ENCODE measurements at regions not wholly inside any gene's neighbourhood (a gene's known extent, or its start where the extent isn't known, plus 50 kb on each side); places are given as distances from the start of the nearest gene placed in this dataset.
A peak's percentile ranks its signal among the peaks of the same experiment; 100 is the strongest.

DNA sequence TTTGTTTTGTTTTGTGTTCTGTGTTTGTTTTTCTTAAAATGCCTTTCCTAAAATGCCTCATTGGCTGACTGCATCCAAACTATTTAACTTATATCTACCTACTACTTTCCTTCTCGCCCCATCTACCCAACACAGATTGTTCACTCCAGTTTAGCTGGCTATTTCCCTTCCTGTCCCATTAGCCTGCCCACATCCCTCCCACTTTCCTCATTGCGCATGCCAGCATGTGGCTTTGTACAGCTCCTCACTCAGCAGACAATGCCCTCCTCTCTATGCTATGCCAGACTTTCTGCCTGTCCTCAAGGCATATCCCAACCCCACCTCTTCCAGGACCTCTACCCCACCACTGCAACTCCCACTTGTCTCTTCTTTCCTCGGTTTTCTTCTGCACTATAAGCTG lies 94.7 kb upstream of the C1orf21 start:
- H3K27me3 Mint-ChIP-seq, result peaks cover 6% of the 10 kb centered on the region
- H3K4me3 Mint-ChIP-seq, result peak overlapping the region in 1 of 4 donors; percentile 9
- H3K9me3 Mint-ChIP-seq, result peaks cover 3 to 18% (median 6%) of the 10 kb centered on the region in 3 donors
- H3K36me3 Mint-ChIP-seq, result no peaks in the 10 kb centered on the region
- H3K27ac Mint-ChIP-seq, result no peak overlapping the region
- no peaks in the 10 kb centered on the region for H3K4me1 Mint-ChIP-seq

DNA sequence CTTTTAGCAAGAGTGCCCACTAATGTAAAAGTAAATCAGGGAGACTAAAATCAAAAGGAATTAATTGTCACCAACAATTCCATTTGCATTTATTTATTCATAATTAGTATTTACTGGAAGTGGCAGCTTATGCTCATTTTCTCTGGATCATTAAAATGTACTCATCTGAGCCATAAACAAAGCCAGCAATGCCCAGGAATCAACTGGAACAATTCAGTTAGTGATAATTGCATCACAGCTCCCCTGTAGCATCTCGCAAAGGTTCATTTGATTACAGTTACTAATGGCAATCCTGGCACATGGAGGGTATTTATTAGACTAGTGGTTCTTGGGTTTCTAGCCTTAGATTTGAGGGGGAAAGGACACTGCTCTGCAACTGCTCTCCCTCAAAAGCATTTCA lies 92.7 kb upstream of the C1orf21 start:
- H3K4me3 Mint-ChIP-seq, result no peak overlapping the region
- no peaks in the 10 kb centered on the region for H3K36me3 Mint-ChIP-seq
- H3K27me3 Mint-ChIP-seq, result peaks cover 10% of the 10 kb centered on the region
- H3K27ac Mint-ChIP-seq, result no peak overlapping the region
- H3K4me1 Mint-ChIP-seq, result no peaks in the 10 kb centered on the region
- H3K9me3 Mint-ChIP-seq, result peaks cover 3 to 18% (median 6%) of the 10 kb centered on the region in 3 donors

- Mint-ChIP-seq H3K9me3 (peaks cover 3 to 7% (median 4%) of the 10 kb centered on the region in 3 donors), H3K4me3 (no peak overlapping the region), H3K36me3 (no peaks in the 10 kb centered on the region), H3K4me1 (no peaks in the 10 kb centered on the region), H3K27ac (no peak overlapping the region), H3K27me3 (peaks cover 10% of the 10 kb centered on the region)
Observed at GRCh38 chr1:184296466-184297243, 90.2 kb upstream of the C1orf21 start.

- peaks cover 0 to under 1% (median 0%) of the 10 kb centered on the region in 3 donors for H3K4me1 Mint-ChIP-seq
- no peaks in the 10 kb centered on the region for H3K36me3 Mint-ChIP-seq
Observed at GRCh38 chr1:184297244-184297750, 89.5 kb upstream of the C1orf21 start.

DNA sequence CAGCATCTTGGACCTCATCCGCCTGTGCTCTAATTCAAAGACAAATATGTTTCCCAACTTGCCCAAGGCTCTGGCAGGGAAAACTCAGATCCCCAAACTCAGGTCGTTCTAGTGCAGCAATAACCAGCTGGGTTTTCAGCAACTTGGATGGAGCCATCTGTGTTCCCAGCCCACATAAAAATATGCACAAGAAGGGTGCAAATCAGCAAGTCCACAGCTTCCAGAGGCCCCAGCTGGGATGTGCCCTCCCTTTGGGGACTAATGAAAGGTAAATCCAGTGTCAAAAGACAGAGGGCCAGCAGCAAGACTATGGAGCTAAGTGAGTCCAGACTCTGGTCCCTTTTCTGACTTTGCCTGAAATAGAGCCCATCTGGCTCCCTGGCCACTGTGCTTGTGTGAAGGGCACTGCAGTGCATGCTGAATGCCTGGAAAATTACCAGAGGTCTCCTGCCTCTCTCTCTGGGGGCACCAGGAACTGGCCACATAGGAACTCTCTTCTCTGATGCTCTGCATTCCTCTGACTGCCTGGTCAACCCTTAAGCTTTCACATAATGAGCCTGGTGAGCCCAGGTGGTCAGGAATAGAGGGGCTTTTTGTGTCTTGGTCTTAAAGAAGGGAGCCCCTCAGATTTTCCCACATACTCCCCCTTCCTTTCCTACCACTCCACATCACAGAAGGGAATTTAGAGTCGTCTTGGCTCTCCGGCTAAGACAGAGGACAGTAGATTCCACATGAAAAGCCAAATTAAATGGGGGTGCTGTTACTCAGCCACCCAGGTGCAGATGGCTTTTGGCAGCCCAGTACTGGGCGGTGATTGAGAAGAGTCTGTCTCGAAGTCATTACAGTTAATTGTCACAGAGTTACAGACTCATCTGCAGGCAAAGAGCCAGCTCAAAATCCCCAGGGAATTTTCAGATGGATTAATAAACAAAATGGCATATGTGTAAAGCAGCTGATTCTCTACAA lies 88.1 kb upstream of the C1orf21 start:
- H3K4me3 Mint-ChIP-seq, result no peak overlapping the region
- no peaks in the 10 kb centered on the region for H3K36me3 Mint-ChIP-seq
- peaks cover 10% of the 10 kb centered on the region for H3K27me3 Mint-ChIP-seq
- H3K27ac Mint-ChIP-seq, result no peak overlapping the region
- peaks cover under 1 to 9% (median 1%) of the 10 kb centered on the region in 3 donors for H3K9me3 Mint-ChIP-seq
- peaks cover 0 to 6% (median 5%) of the 10 kb centered on the region in 3 donors for H3K4me1 Mint-ChIP-seq

More at GRCh38 chr1:184297244-184297750, 89.5 kb upstream of the C1orf21 start:
- Mint-ChIP-seq H3K9me3 (peaks cover 2 to 3% (median 2%) of the 10 kb centered on the region in 3 donors), H3K27ac (no peak overlapping the region), H3K4me3 (no peak overlapping the region), H3K27me3 (peaks cover 10% of the 10 kb centered on the region)

DNA sequence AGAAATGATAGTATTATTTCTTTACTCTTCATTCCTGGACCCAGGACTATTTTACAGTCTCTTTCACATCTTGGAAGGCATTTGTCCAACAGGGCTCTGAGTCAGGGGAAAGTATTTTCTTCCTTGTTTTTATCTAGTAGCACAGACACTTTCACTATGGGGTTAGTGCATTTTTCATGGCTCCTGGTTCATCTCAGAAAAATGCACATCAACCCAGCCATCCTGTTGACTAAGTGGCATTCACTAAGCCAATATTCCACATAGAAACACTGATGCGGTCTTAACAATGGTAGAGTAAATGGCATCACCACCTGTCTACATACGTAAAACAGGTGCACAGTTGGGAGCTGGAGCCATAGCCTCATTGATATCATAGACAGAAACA lies 87.4 kb upstream of the C1orf21 start:
- Mint-ChIP-seq H3K4me3 (no peak overlapping the region), H3K27me3 (peaks cover 10% of the 10 kb centered on the region), H3K27ac (no peak overlapping the region), H3K36me3 (no peaks in the 10 kb centered on the region), H3K9me3 (peaks cover under 1 to 13% (median 4%) of the 10 kb centered on the region in 3 donors), H3K4me1 (peaks cover 0 to 6% (median 5%) of the 10 kb centered on the region in 3 donors)

- H3K9me3 Mint-ChIP-seq, result peaks cover 0 to 13% (median 4%) of the 10 kb centered on the region in 3 donors
- no peaks in the 10 kb centered on the region for H3K36me3 Mint-ChIP-seq
- H3K4me3 Mint-ChIP-seq, result no peak overlapping the region
- H3K27me3 Mint-ChIP-seq, result peaks cover 10% of the 10 kb centered on the region
- peaks cover 0 to 6% (median 5%) of the 10 kb centered on the region in 3 donors for H3K4me1 Mint-ChIP-seq
- no peak overlapping the region for H3K27ac Mint-ChIP-seq
Observed at GRCh38 chr1:184299796-184300195, 87.0 kb upstream of the C1orf21 start.

GRCh38 chr1:184300446-184300845 lies 86.4 kb upstream of the C1orf21 start:
- peaks cover 7% of the 10 kb centered on the region for H3K27me3 Mint-ChIP-seq
- H3K27ac Mint-ChIP-seq, result no peak overlapping the region
- H3K9me3 Mint-ChIP-seq, result peaks cover 0 to 13% (median 4%) of the 10 kb centered on the region in 3 donors
- no peak overlapping the region for H3K4me3 Mint-ChIP-seq
- peaks cover 0 to 6% (median 5%) of the 10 kb centered on the region in 3 donors for H3K4me1 Mint-ChIP-seq
- no peaks in the 10 kb centered on the region for H3K36me3 Mint-ChIP-seq

DNA sequence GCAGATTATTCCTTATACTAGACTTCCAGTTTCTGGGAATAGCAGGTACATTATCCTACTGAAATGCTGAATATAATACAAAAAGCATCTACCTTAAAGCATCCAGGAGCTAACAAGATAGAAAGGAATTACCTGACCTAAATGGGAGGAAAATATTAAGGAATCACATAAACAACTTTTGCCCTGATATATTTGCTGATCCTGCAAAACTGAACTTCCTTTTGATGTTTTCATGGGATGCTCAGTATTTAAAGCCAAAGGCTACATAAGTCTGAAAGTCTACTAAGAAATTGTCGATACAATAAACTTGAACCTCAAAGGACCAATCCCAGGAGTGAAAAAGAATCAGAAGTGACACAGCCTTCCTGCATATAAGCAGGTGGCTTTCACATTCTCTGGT lies 85.6 kb upstream of the C1orf21 start:
- Mint-ChIP-seq H3K4me3 (no peak overlapping the region), H3K27ac (no peak overlapping the region), H3K27me3 (peaks cover 6% of the 10 kb centered on the region), H3K36me3 (no peaks in the 10 kb centered on the region), H3K9me3 (peaks cover 2 to 13% (median 4%) of the 10 kb centered on the region in 3 donors), H3K4me1 (peaks cover 0 to 6% (median 5%) of the 10 kb centered on the region in 3 donors)

- Mint-ChIP-seq H3K36me3 (no peaks in the 10 kb centered on the region), H3K4me3 (peak overlapping the region in 1 of 4 donors; percentile 7), H3K9me3 (peaks cover 2 to 13% (median 4%) of the 10 kb centered on the region in 3 donors), H3K4me1 (peaks cover 0 to 6% (median 5%) of the 10 kb centered on the region in 3 donors), H3K27ac (no peak overlapping the region), H3K27me3 (peaks cover 3% of the 10 kb centered on the region)
Observed at GRCh38 chr1:184302346-184302745, 84.5 kb upstream of the C1orf21 start.

GRCh38 chr1:184310157-184310819 lies 76.5 kb upstream of the C1orf21 start:
- Mint-ChIP-seq H3K4me1 (no peaks in the 10 kb centered on the region), H3K27ac (no peak overlapping the region), H3K9me3 (peaks cover 0 to 8% (median 2%) of the 10 kb centered on the region in 3 donors), H3K4me3 (no peak overlapping the region), H3K27me3 (peaks cover 2% of the 10 kb centered on the region), H3K36me3 (peaks cover 2% of the 10 kb centered on the region)

DNA sequence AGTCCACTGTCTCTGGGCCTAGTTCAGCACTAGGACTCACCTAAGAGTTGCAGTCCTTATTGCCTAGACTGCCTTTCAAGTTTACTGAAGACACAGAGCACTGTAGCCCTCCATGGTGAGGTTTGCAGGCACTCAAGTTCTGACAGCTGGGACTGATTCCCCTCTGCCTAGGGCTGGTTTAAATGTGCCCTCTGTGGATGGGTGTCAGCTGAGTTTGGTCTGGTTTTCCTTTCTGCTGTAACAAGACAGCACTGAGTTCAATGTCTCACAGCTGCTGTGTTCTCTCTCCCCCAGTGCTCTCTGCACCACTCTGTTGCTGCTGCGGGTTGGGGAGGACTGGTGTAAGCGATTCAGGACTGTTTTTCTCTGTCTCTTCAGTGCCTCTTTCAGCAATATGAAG lies 75.2 kb upstream of the C1orf21 start:
- Mint-ChIP-seq H3K27ac (no peak overlapping the region), H3K4me3 (no peak overlapping the region), H3K36me3 (peaks cover 2% of the 10 kb centered on the region), H3K4me1 (no peaks in the 10 kb centered on the region), H3K9me3 (peaks cover 0 to 6% (median 2%) of the 10 kb centered on the region in 3 donors), H3K27me3 (peaks cover 4% of the 10 kb centered on the region)

DNA sequence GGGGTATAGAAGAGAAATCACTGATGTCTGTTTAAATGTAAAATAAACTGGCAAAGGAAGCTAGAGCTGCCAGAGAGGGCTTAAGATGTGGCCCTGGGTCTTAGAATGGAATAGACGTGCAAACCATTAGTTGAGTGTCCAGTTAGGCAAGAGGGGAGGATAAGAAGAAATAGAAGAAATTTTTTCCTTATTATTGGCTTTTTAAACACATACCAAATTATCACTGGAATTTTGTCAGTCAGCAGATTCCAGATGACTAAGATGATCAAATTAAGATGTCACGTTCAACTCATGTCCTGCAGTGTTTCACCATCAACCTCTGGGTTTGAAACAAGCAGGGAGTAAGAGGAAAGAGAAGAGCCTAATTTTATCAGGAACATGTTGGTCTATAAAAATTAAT lies 71.6 kb upstream of the C1orf21 start:
- Mint-ChIP-seq H3K4me3 (no peak overlapping the region), H3K9me3 (peaks cover 0 to 3% (median 0%) of the 10 kb centered on the region in 3 donors), H3K27me3 (peaks cover 2% of the 10 kb centered on the region), H3K27ac (no peak overlapping the region), H3K36me3 (no peaks in the 10 kb centered on the region), H3K4me1 (no peaks in the 10 kb centered on the region)

GRCh38 chr1:184319879-184320278 lies 67.0 kb upstream of the C1orf21 start:
- Mint-ChIP-seq H3K36me3 (no peaks in the 10 kb centered on the region), H3K9me3 (no peaks in the 10 kb centered on the region), H3K27ac (no peak overlapping the region), H3K4me1 (no peaks in the 10 kb centered on the region), H3K4me3 (no peak overlapping the region), H3K27me3 (peaks cover 2% of the 10 kb centered on the region)

All from IgD-negative memory B cell (primary cell).